OCI-M2 (cell line): ENCODE measurements at regions not wholly inside any gene's neighbourhood (a gene's known extent, or its start where the extent isn't known, plus 50 kb on each side); places are given as distances from the start of the nearest gene placed in this dataset.

Source experiments
- DNase-seq: peaks from one replicate; lab custom pipeline; 2025; ENCODE audit not compliant: unreplicated experiment; lab: John Stamatoyannopoulos, UW

- no peak for DNase-seq
These were observed 61.7 kb upstream of the RAB11FIP2 start for GRCh38 chr10:118108194-118109026.

- no peak for DNase-seq
These were observed 60.8 kb upstream of the RAB11FIP2 start for GRCh38 chr10:118107541-118107940.

GRCh38 chr10:118107040-118107439 is 60.3 kb upstream of the RAB11FIP2 start:
- DNase-seq = no peak

- no peak for DNase-seq
These were observed 59.7 kb upstream of the RAB11FIP2 start for GRCh38 chr10:118106426-118106825.

GRCh38 chr10:118102121-118102520 is 55.4 kb upstream of the RAB11FIP2 start:
- DNase-seq = no peak

GRCh38 chr10:118101501-118101900 is 54.8 kb upstream of the RAB11FIP2 start:
- DNase-seq = no peak
